Tibial nerve (tissue), 4 donors: ENCODE measurements at regions not wholly inside any gene's neighbourhood (a gene's known extent, or its start where the extent isn't known, plus 50 kb on each side); places are given as distances from the start of the nearest gene placed in this dataset.

Source experiments
- CTCF ChIP-seq, 5 experiments: fragments of 200-600 bp in 3 of 5; fragments of 450-650 bp in 2 of 5; sonication (generic) in 3 of 5; IDR thresholded peaks; one replicate each; pipeline ENCODE4 v1.5.1; 2016 to 2019; ENCODE audit warnings: antibody characterized with exemption in 5 of 5, mild to moderate bottlenecking in 3 of 5, moderate library complexity in 2 of 5
- EP300 ChIP-seq, 2 donors: sonication (generic); formaldehyde crosslinking; IDR thresholded peaks; one replicate each; pipeline ENCODE4 v1.6.1; 2017; ENCODE audit warnings: antibody characterized with exemption in 2 of 2, mild to moderate bottlenecking in 1 of 2
- POLR2A ChIP-seq, 2 donors: fragments of 450-650 bp; IDR thresholded peaks; one replicate each; pipeline ENCODE4 v1.6.1; 2017; ENCODE audit warnings: antibody characterized with exemption in 2 of 2, mild to moderate bottlenecking in 2 of 2, moderate library complexity in 2 of 2

- TF ChIP-seq CTCF (IDR thresholded peaks at IDR 0.05) (no peak), POLR2A (IDR thresholded peaks at IDR 0.05) (no peak), EP300 (IDR thresholded peaks at IDR 0.05) (no peak)
Measured at GRCh38 chr16:19960183-19960582, 75.5 kb upstream of the GPRC5B start.
